Urinary bladder (tissue), 3 donors: ENCODE measurements at regions not wholly inside any gene's neighbourhood (a gene's known extent, or its start where the extent isn't known, plus 50 kb on each side); places are given as distances from the start of the nearest gene placed in this dataset.
A peak's percentile ranks its signal among the peaks of the same experiment; 100 is the strongest.
"Not testable (repeated sequence)": the region's sequence is repeated elsewhere in the genome, so short reads cannot be mapped to it uniquely, and the experiment has no call there.

Source experiments
- DNase-seq: peaks from one replicate; pipeline ENCODE4 v3.0.0-alpha.2; 2015; ENCODE audit errors: extremely low spot score
- H3K27ac ChIP-seq: one replicate; pipeline ENCODE4 v1.5.1; 2013; ENCODE audit warnings: low read depth, mild to moderate bottlenecking, moderate library complexity
- H3K36me3 ChIP-seq: one replicate; pipeline ENCODE4 v1.6.1; 2013; ENCODE audit warnings: mild to moderate bottlenecking, moderate library complexity; ENCODE audit not compliant: insufficient read depth
- H3K4me1 ChIP-seq: one replicate; pipeline ENCODE4 v1.6.1; 2013; ENCODE audit warnings: mild to moderate bottlenecking, moderate library complexity; ENCODE audit not compliant: insufficient read depth
- H3K4me3 ChIP-seq: one replicate; pipeline ENCODE4 v1.5.1; 2013; ENCODE audit warnings: low read depth, low read length
- WGBS: extraction: QIAGEN DNeasy Blood & Tissue Kit; methylation state at CpG from one replicate; pipeline ENCODE4 v1.1.7; 2013; 5-methylcytosine and 5-hydroxymethylcytosine counted together
- donor health status: healthy with polysubstance abuse.
- donor health status: healthy.

DNA sequence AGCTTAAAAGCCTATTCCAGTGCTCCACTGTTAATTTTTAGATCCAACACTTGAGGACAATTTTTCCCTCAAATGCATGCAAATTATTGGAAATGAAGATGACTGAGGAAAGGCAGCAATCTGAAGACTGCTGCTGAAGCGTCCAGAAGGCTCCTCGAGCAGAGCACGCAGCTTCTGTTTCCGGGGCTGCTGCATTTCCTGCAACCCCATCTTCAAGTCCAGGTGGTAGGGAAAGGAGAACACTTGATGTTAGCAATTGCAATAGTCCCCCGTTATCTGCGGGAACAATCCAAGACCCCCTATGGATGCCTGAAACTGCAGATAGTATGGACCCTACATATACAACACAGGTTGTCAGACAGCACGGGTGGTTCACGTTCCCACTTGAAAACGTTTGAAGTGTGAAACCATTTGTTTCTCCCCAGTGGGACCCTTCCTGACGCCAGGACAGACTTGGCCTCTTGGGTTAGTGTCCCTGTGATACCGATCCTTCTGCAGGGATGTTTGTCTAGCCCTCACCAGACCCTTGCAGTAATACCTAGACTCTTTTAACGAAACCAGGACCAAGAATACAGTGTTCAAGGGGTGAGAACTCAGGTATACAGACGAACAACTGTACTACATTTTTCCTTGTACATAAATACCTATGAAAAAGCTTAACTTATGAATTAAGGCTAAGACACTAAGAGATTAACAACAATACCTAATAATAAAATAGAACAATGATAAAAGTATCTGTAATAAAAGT lies 152.3 kb downstream of the HSD17B3 start:
- no peaks in the 10 kb centered on the region for H3K36me3 ChIP-seq
- DNase-seq, result no peak
- H3K4me3 ChIP-seq, result no peak overlapping the region
- H3K27ac ChIP-seq, result no peak overlapping the region
- no peaks in the 10 kb centered on the region for H3K4me1 ChIP-seq
- 72% methylated on average over 13 of the region's 13 CpGs for WGBS

- no peaks in the 10 kb centered on the region for H3K36me3 ChIP-seq
- DNase-seq, result no peak
- WGBS, result 30% methylated on average over 8 of the region's 8 CpGs
- no peak overlapping the region for H3K27ac ChIP-seq
- no peak overlapping the region for H3K4me3 ChIP-seq
- H3K4me1 ChIP-seq, result no peaks in the 10 kb centered on the region
Measured at GRCh38 chr9:96148634-96149532, 153.1 kb downstream of the HSD17B3 start.

DNA sequence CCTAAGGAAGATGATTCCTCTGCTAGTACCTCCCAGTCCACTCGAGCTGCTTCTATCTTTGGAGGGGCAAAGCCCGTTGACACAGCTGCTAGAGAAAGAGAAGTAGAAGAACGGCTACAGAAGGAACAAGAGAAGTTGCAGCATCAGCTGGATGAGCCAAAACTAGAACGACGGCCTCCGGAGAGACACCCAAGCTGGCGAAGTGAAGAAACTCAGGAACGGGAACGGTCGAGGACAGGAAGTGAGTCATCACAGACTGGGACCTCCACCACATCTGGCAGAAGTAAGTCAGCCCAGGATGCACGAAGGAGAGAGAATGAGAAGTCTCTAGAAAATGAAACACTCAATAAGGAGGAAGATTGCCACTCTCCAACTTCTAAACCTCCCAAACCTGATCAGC lies 154.9 kb downstream of the HSD17B3 start:
- H3K4me3 ChIP-seq, H3K4me1 ChIP-seq, DNase-seq, H3K27ac ChIP-seq, H3K36me3 ChIP-seq: not testable (repeated sequence)
- 68% methylated on average over 11 of the region's 11 CpGs for WGBS

DNA sequence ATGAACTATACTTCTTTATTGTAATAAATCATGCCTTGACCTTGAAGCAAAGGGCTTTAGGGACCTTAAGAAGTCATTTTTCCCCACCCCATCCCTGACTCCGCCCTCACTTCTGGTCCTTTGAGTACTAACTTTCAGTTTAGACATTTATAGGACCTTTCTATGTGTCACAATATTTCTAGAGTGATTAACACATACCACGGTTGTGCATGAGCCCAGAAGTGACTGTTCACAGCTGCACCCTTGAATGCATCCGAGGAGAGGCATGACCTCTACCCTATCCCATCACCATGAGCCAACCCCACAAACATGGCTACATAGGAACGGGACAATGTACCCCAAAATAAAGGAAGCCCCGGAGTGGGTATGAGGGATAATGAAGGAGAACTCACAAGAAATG lies 160.3 kb downstream of the HSD17B3 start:
- no peaks in the 10 kb centered on the region for H3K4me1 ChIP-seq
- H3K27ac ChIP-seq, result peak overlapping the region; percentile 32
- WGBS, result 65% methylated on average over 5 of the region's 5 CpGs
- no peak overlapping the region for H3K4me3 ChIP-seq
- no peak for DNase-seq
- H3K36me3 ChIP-seq, result no peaks in the 10 kb centered on the region

DNA sequence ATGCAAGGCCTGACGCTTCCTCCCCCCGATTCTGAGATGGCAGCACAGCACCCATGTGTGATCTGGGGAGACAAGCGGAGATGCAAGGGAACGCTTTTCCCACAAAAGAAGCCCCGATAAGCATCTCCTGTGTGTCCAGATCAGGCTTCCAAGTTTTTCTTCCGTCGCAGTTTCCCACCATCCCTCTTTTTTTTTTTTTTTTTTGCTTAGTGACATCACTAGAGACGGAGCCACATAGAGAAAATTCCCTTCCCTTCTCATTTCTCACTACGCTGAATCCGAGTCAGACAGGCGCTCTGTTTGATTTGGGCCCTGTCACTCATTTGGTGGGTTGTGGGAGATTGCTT lies 160.9 kb downstream of the HSD17B3 start:
- WGBS, result 64% methylated on average over 11 of the region's 11 CpGs
- Histone ChIP-seq H3K27ac (peak overlapping the region; percentile 64), H3K4me3 (no peak overlapping the region), H3K36me3 (no peaks in the 10 kb centered on the region), H3K4me1 (no peaks in the 10 kb centered on the region)
- no peak for DNase-seq

GRCh38 chr9:96140296-96141127 lies 161.5 kb downstream of the HSD17B3 start:
- H3K27ac ChIP-seq, result peak overlapping the region; percentile 85
- peaks cover 1% of the 10 kb centered on the region for H3K4me1 ChIP-seq
- DNase-seq, result no peak
- H3K4me3 ChIP-seq, result no peak overlapping the region
- WGBS, result 39% methylated on average over 32 of the region's 32 CpGs
- no peaks in the 10 kb centered on the region for H3K36me3 ChIP-seq

DNA sequence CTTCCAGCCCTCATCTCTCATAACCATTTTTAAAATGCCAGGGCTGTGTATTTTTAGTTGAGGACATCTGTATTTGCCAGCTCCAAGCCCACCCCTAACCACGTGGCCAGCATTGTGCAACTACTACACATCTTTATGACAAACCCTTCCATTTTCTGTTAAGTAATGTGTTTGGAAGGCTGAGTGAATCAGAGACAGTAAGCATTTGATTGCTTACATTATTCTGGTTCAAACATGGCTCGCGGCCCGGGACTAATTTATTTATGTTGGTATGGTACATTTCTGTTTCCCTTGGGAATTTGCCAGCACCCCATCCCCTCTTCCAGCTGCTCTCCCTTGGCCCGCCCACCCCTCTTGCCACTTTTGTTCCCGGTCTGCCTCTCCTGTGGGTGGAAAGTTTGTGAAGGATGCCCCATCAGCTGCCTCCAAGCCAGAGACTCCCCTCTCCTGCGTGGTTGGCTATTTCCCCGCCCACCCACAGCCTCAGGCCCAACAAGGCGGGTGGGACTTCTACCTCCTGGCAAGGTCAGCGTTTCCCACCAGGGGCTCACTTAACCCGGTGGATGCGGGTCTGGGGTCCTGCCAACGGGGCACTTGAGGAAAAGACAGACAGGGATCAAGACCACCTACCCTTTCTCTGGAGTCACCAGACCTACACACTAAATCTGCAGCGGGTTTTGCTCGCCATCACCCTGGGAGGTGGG lies 162.2 kb downstream of the HSD17B3 start:
- Histone ChIP-seq H3K27ac (peak overlapping the region; percentile 85), H3K36me3 (no peaks in the 10 kb centered on the region), H3K4me1 (peaks cover 1% of the 10 kb centered on the region), H3K4me3 (no peak overlapping the region)
- peak; percentile 67 for DNase-seq
- 25% methylated on average over 15 of the region's 15 CpGs for WGBS

DNA sequence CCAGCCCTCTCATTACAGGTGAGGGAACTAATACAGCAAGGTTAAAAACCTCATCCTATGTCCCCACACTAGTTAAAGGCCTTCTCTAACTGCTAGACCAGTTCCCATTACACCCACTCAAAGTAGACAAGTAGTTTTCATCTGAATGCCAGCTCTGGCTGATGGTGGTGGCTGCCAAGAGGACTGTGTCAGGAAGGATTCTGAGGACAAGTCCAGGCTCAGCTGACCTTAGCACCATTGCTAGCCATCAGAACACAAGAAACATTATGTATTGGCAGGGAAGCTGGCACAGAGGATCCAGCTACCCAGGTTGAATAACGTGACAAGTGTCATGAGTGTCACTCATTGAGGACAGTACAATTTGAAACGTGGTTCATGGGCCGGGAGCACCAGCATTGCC lies 163.4 kb downstream of the HSD17B3 start:
- WGBS, result 82% methylated on average over 3 of the region's 3 CpGs
- Histone ChIP-seq H3K36me3 (no peaks in the 10 kb centered on the region), H3K27ac (no peak overlapping the region), H3K4me3 (no peak overlapping the region), H3K4me1 (peaks cover 1% of the 10 kb centered on the region)
- no peak for DNase-seq

- 54% methylated on average over 6 of the region's 6 CpGs for WGBS
- peaks cover 1% of the 10 kb centered on the region for H3K4me1 ChIP-seq
- DNase-seq, result no peak
- H3K36me3 ChIP-seq, result no peaks in the 10 kb centered on the region
- no peak overlapping the region for H3K4me3 ChIP-seq
- H3K27ac ChIP-seq, result peak overlapping the region; percentile 69
Measured at GRCh38 chr9:96137671-96138429, 164.1 kb downstream of the HSD17B3 start.

GRCh38 chr9:96136992-96137670 lies 164.8 kb downstream of the HSD17B3 start:
- H3K36me3 ChIP-seq, result no peaks in the 10 kb centered on the region
- peaks cover 1% of the 10 kb centered on the region for H3K4me1 ChIP-seq
- H3K27ac ChIP-seq, result peak overlapping the region; percentile 69
- WGBS, result 8% methylated on average over 8 of the region's 8 CpGs
- DNase-seq, result peak; percentile 60
- no peak overlapping the region for H3K4me3 ChIP-seq

DNA sequence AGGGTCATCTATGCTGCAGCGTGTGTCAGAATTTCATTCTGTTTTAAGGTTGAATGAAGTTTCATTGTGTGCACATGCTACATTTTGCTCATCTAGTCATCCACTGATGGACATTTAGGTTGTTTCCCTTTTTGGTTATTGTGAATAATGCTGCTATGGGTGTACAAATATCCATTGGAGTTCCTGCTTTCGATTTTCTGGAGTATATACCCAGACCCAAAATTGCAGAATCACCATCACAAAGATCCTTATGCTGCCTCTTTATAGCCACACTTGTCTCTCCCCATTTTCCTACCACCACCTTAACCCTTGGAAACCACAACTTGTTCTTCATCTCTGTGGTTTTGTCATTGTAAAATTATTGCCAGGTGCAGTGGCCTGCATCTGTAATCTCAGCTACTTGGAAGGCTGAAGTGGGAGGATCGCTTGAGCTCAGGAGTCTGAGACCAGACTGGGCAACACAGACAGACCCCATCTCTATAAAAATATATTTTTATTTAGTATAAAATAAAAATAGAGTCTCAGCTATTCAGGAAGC lies 166.2 kb downstream of the HSD17B3 start:
- Histone ChIP-seq H3K4me3 (no peak overlapping the region), H3K4me1 (peaks cover 1% of the 10 kb centered on the region), H3K36me3 (no peaks in the 10 kb centered on the region), H3K27ac (no peak overlapping the region)
- 89% methylated on average over 3 of the region's 3 CpGs for WGBS
- no peak for DNase-seq
